Cardiac muscle cell (in vitro differentiated cells and primary cell): ENCODE measurements at regions not wholly inside any gene's neighbourhood (a gene's known extent, or its start where the extent isn't known, plus 50 kb on each side); places are given as distances from the start of the nearest gene placed in this dataset.

Source experiments
- DNase-seq, 2 donors: peaks; one replicate each; pipeline versions ENCODE4 v3.0.0 to v3.0.0-alpha.2; 2010 to 2017; ENCODE audit warnings: low read depth in 1 of 2, low spot score in 1 of 2
- H3K27ac ChIP-seq: fragments of 200-600 bp; sonication (generic); 2 replicates; pipeline ENCODE4 v1.5.1; 2016
- H3K27me3 ChIP-seq: fragments of 200-600 bp; sonication (generic); 2 replicates; pipeline ENCODE4 v1.6.0; 2016; ENCODE audit warnings: control low read depth
- H3K36me3 ChIP-seq: fragments of 200-600 bp; sonication (generic); 2 replicates; pipeline ENCODE4 v1.5.1; 2016; ENCODE audit warnings: control low read depth
- H3K4me1 ChIP-seq: fragments of 200-600 bp; sonication (generic); 2 replicates; pipeline ENCODE4 v1.8.1; 2017; ENCODE audit warnings: low read depth, mild to moderate bottlenecking, mixed run types
- H3K4me3 ChIP-seq: fragments of 200-600 bp; sonication (generic); 2 replicates; pipeline ENCODE4 v1.5.1; 2016; ENCODE audit warnings: mild to moderate bottlenecking
- H3K9me3 ChIP-seq: fragments of 200-600 bp; sonication (generic); 2 replicates; pipeline ENCODE4 v1.5.1; 2017; ENCODE audit warnings: low read depth, mild to moderate bottlenecking, control low read depth
- CTCF ChIP-seq: IDR thresholded peaks from 2 replicates; pipeline ENCODE4 v1.5.1; 2012; ENCODE audit warnings: low read depth, mild to moderate bottlenecking, low read length

- no peaks in the 10 kb centered on the region for H3K27me3 ChIP-seq
- no peak for DNase-seq
- no peak overlapping the region for H3K27ac ChIP-seq
- no peak for TF ChIP-seq CTCF
- H3K4me3 ChIP-seq = no peak overlapping the region
- H3K9me3 ChIP-seq = no peaks in the 10 kb centered on the region
- no peaks in the 10 kb centered on the region for H3K4me1 ChIP-seq
- no peaks in the 10 kb centered on the region for H3K36me3 ChIP-seq
Observed at GRCh38 chr11:112685111-112685510, 276.1 kb upstream of the NCAM1 start.

- no peaks in the 10 kb centered on the region for H3K4me1 ChIP-seq
- H3K27ac ChIP-seq = no peak overlapping the region
- DNase-seq = no peak
- no peaks in the 10 kb centered on the region for H3K36me3 ChIP-seq
- no peaks in the 10 kb centered on the region for H3K27me3 ChIP-seq
- TF ChIP-seq CTCF = no peak
- no peaks in the 10 kb centered on the region for H3K9me3 ChIP-seq
- H3K4me3 ChIP-seq = no peak overlapping the region
Observed at GRCh38 chr11:112689851-112690250, 271.4 kb upstream of the NCAM1 start.

- H3K27me3 ChIP-seq = no peaks in the 10 kb centered on the region
- no peak overlapping the region for H3K4me3 ChIP-seq
- H3K27ac ChIP-seq = no peak overlapping the region
- H3K4me1 ChIP-seq = no peaks in the 10 kb centered on the region
- H3K36me3 ChIP-seq = no peaks in the 10 kb centered on the region
- H3K9me3 ChIP-seq = no peaks in the 10 kb centered on the region
- TF ChIP-seq CTCF = no peak
- DNase-seq = no peak
Observed at GRCh38 chr11:112693781-112694180, 267.4 kb upstream of the NCAM1 start.

GRCh38 chr11:112694245-112694644, 267.0 kb upstream of the NCAM1 start:
- no peak overlapping the region for H3K27ac ChIP-seq
- H3K36me3 ChIP-seq = no peaks in the 10 kb centered on the region
- no peaks in the 10 kb centered on the region for H3K9me3 ChIP-seq
- no peak overlapping the region for H3K4me3 ChIP-seq
- no peaks in the 10 kb centered on the region for H3K27me3 ChIP-seq
- no peak for TF ChIP-seq CTCF
- DNase-seq = no peak
- H3K4me1 ChIP-seq = no peaks in the 10 kb centered on the region

- Histone ChIP-seq H3K27ac (no peak overlapping the region), H3K4me1 (no peaks in the 10 kb centered on the region), H3K27me3 (no peaks in the 10 kb centered on the region), H3K4me3 (no peak overlapping the region), H3K36me3 (no peaks in the 10 kb centered on the region), H3K9me3 (no peaks in the 10 kb centered on the region)
- TF ChIP-seq CTCF = no peak
- peak in 1 of 2 donors; percentile 11 for DNase-seq
Observed at GRCh38 chr11:112694813-112695212, 266.4 kb upstream of the NCAM1 start.
